Keratinocyte (primary cell): ENCODE measurements at regions not wholly inside any gene's neighbourhood (a gene's known extent, or its start where the extent isn't known, plus 50 kb on each side); places are given as distances from the start of the nearest gene placed in this dataset.

Source experiments
- DNase-seq: peaks from one replicate; pipeline ENCODE4 v3.0.0-alpha.2; 2011; ENCODE audit warnings: low read depth, missing footprints, low spot score
- FAIRE-seq: peaks from 2 replicates; lab custom pipeline; 2011; peaks lifted over from hg19 to GRCh38; lab: Jason Lieb, UNC
- H2AFZ ChIP-seq: 2 replicates; pipeline ENCODE4 v1.6.0; 2012; ENCODE audit warnings: low read length, control low read depth, inconsistent platforms; ENCODE audit not compliant: control insufficient read depth
- H3K27ac ChIP-seq: 2 replicates; pipeline ENCODE4 v1.5.1; 2011; ENCODE audit warnings: low read length; ENCODE audit not compliant: control insufficient read depth, insufficient read depth
- H3K27me3 ChIP-seq: 3 replicates; pipeline ENCODE4 v1.6.0; 2011; ENCODE audit warnings: low read length; ENCODE audit not compliant: control insufficient read depth, insufficient read depth; ENCODE audit errors: extremely low read depth
- H3K36me3 ChIP-seq, 2 experiments: 2 replicates in 1 of 2; 3 replicates in 1 of 2; pipeline ENCODE4 v1.5.1; 2011; ENCODE audit warnings: low read length in 2 of 2, mild to moderate bottlenecking in 1 of 2; ENCODE audit not compliant: control insufficient read depth in 2 of 2, insufficient read depth in 2 of 2; ENCODE audit errors: extremely low read depth in 1 of 2
- H3K4me1 ChIP-seq: 3 replicates; pipeline ENCODE4 v1.5.1; 2011; ENCODE audit warnings: low read length; ENCODE audit not compliant: control insufficient read depth, insufficient read depth; ENCODE audit errors: extremely low read depth
- H3K4me2 ChIP-seq: 3 replicates; pipeline ENCODE4 v1.6.0; 2011; ENCODE audit warnings: low read depth, low read length; ENCODE audit not compliant: control insufficient read depth, insufficient read depth; ENCODE audit errors: extremely low read depth
- H3K4me3 ChIP-seq, 3 experiments: fragments of 200-600 bp in 1 of 3; sonication (generic) in 1 of 3; 2 replicates in 2 of 3; 3 replicates in 1 of 3; pipeline ENCODE4 v1.5.1; 2011 to 2016; ENCODE audit warnings: low read length in 3 of 3, mild to moderate bottlenecking in 3 of 3, control low read depth in 2 of 3, inconsistent platforms in 1 of 3, low read depth in 1 of 3, mixed read lengths in 1 of 3, mixed run types in 1 of 3, moderate library complexity in 1 of 3; ENCODE audit not compliant: control insufficient read depth in 2 of 3, insufficient read depth in 2 of 3; ENCODE audit errors: extremely low read depth in 1 of 3
- H3K79me2 ChIP-seq: 2 replicates; pipeline ENCODE4 v1.6.0; 2012; ENCODE audit warnings: low read length; ENCODE audit not compliant: control insufficient read depth, insufficient read depth
- H3K9ac ChIP-seq: 3 replicates; pipeline ENCODE4 v1.6.0; 2011; ENCODE audit warnings: low read length; ENCODE audit not compliant: control insufficient read depth, insufficient read depth; ENCODE audit errors: extremely low read depth
- H3K9me1 ChIP-seq: 3 replicates; pipeline ENCODE4 v1.6.0; 2011; ENCODE audit warnings: low read length; ENCODE audit not compliant: control insufficient read depth, insufficient read depth; ENCODE audit errors: extremely low read depth
- H3K9me3 ChIP-seq: 2 replicates; pipeline ENCODE4 v1.5.1; 2012; ENCODE audit warnings: low read depth, low read length; ENCODE audit not compliant: control insufficient read depth
- H4K20me1 ChIP-seq: 3 replicates; pipeline ENCODE4 v1.6.0; 2011; ENCODE audit warnings: low read length; ENCODE audit not compliant: control insufficient read depth, insufficient read depth; ENCODE audit errors: extremely low read depth
- EZH2 ChIP-seq: IDR thresholded peaks from one replicate; pipeline ENCODE4 v1.6.1; 2012; ENCODE audit warnings: inconsistent platforms, mild to moderate bottlenecking, low read length, moderate library complexity
- dilution Hi-C: fragments of 300-500 bp; cut with MboI; formaldehyde crosslinking; loops from one replicate; pipeline ENCODE4 v1.7.0; 2020; ENCODE audit warnings: low sequenced_read_pairs; ENCODE audit not compliant: extremely low pct_ligation_motif_present
- TF ChIP-seq, protein P1 (sequence below), 3 experiments: IDR thresholded peaks in 1 of 3; conservative IDR thresholded peaks in 1 of 3; optimal IDR thresholded peaks in 1 of 3; 2 replicates in 2 of 3; 3 replicates in 1 of 3; pipeline versions ENCODE3 to v1.5.1; 2011; ENCODE audit warnings: low read length in 3 of 3, mild to moderate bottlenecking in 3 of 3, moderate library complexity in 2 of 3, control low read depth in 1 of 3, inconsistent platforms in 1 of 3; ENCODE audit not compliant: insufficient read depth in 2 of 3; ENCODE audit errors: extremely low read depth in 1 of 3

DNA sequence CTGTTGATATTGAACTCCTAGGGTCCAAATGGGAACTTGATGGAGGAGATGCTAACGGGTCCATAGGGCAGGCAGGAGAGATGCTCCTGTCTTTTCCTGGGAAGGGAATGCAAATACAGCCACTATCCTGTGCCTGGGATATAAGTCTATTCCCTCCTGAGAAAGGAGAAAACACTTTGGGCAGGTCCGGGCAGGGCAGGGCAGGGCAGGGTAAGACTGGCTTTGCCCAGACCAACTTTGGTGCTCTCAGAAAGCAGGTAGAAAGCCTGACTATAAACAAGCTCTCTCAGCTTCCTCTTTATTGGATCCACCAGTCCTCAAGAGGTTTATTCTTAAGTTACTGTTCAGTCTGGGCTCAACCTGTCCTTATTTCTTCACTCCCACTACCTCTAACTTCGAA lies 232.3 kb downstream of the PTTG2 start:
- H3K9me1 ChIP-seq: no peaks in the 10 kb centered on the region
- H2AFZ ChIP-seq: no peak overlapping the region
- dilution Hi-C loops: no loop called here
- no peaks in the 10 kb centered on the region for H4K20me1 ChIP-seq
- TF ChIP-seq EZH2: no peak
- TF ChIP-seq, protein P1, sequence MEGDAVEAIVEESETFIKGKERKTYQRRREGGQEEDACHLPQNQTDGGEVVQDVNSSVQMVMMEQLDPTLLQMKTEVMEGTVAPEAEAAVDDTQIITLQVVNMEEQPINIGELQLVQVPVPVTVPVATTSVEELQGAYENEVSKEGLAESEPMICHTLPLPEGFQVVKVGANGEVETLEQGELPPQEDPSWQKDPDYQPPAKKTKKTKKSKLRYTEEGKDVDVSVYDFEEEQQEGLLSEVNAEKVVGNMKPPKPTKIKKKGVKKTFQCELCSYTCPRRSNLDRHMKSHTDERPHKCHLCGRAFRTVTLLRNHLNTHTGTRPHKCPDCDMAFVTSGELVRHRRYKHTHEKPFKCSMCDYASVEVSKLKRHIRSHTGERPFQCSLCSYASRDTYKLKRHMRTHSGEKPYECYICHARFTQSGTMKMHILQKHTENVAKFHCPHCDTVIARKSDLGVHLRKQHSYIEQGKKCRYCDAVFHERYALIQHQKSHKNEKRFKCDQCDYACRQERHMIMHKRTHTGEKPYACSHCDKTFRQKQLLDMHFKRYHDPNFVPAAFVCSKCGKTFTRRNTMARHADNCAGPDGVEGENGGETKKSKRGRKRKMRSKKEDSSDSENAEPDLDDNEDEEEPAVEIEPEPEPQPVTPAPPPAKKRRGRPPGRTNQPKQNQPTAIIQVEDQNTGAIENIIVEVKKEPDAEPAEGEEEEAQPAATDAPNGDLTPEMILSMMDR (optimal IDR thresholded peaks at IDR 0.05 in 1 of 3, IDR thresholded peaks at IDR 0.05 in 1 of 3, conservative IDR thresholded peaks at IDR 0.05 in 1 of 3; ENCODE audit: extremely low read depth in 1 of 3, insufficient read depth in 2 of 3, low read length in 3 of 3): no peak
- H3K4me1 ChIP-seq: peaks cover 39% of the 10 kb centered on the region
- no peak overlapping the region for H3K9ac ChIP-seq
- H3K36me3 ChIP-seq: no peaks in the 10 kb centered on the region
- peak overlapping the region; percentile 33 for H3K4me2 ChIP-seq
- no peak for DNase-seq
- H3K4me3 ChIP-seq: no peak overlapping the region
- no peak overlapping the region for H3K27ac ChIP-seq
- H3K9me3 ChIP-seq: peaks cover 4% of the 10 kb centered on the region
- FAIRE-seq: no peak
- no peaks in the 10 kb centered on the region for H3K27me3 ChIP-seq
- no peaks in the 10 kb centered on the region for H3K79me2 ChIP-seq

DNA sequence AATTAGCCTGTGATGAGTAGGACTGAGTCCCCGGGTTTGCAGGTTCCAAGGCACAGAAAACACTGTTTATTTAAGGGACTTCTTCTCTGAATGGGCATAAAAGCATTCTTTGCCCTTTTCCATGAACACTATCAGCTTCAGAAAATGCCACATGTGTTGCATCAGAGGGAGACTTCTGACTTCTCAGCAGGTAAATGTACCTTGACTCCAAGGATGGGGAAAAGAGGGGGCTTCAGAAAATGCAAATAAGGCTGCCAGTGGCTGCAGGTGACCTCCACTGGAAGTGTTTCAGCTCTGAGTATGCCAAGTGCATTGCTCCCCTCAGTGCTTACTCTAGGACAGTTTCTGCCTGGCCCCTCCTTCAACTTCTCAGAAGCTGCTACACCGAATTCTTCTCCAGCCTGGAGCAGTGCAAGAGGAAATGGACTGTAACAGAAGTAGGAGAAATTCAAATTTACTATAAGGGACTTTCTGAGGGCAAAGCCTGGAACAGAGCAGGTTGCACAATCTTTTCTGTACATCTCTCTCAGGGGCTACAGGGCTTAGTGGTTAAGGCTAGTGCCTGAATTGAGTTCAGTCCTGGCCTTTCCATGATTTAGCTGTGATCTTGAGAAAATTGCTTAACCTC lies 233.2 kb downstream of the PTTG2 start:
- no peak overlapping the region for H3K4me3 ChIP-seq
- no peak for TF ChIP-seq EZH2
- TF ChIP-seq, protein P1 (optimal IDR thresholded peaks at IDR 0.05 in 1 of 3, IDR thresholded peaks at IDR 0.05 in 1 of 3, conservative IDR thresholded peaks at IDR 0.05 in 1 of 3; ENCODE audit: extremely low read depth in 1 of 3, insufficient read depth in 2 of 3, low read length in 3 of 3): no peak
- FAIRE-seq (no peak), DNase-seq (no peak)
- H2AFZ ChIP-seq: no peak overlapping the region
- H3K9me1 ChIP-seq: no peaks in the 10 kb centered on the region
- no peak overlapping the region for H3K9ac ChIP-seq
- H3K27ac ChIP-seq: no peak overlapping the region
- H3K4me2 ChIP-seq: no peak overlapping the region
- H4K20me1 ChIP-seq: no peaks in the 10 kb centered on the region
- no peaks in the 10 kb centered on the region for H3K27me3 ChIP-seq
- H3K79me2 ChIP-seq: no peaks in the 10 kb centered on the region
- H3K4me1 ChIP-seq: peaks cover 35% of the 10 kb centered on the region
- dilution Hi-C loops: no loop called here
- H3K9me3 ChIP-seq: peaks cover 4% of the 10 kb centered on the region
- no peaks in the 10 kb centered on the region for H3K36me3 ChIP-seq
